ENCODE measurements at regions not wholly inside any gene's neighbourhood (a gene's known extent, or its start where the extent isn't known, plus 50 kb on each side); places are given as distances from the start of the nearest gene placed in this dataset.

GRCh38 chr1:227449741-227450441, 113.5 kb upstream of the ZNF678 start:
- H4K5ac ChIP-seq (ENCODE audit: insufficient read length, low read depth, low read length) = no peak overlapping the region
- no peak overlapping the region for H3K27ac ChIP-seq (ENCODE audit: insufficient read length, low read depth, low read length)
- H2BK15ac ChIP-seq (ENCODE audit: low read depth, low read length) = no peak overlapping the region
- H3K4me2 ChIP-seq (ENCODE audit: insufficient read depth, insufficient read length, low read length) = no peak overlapping the region
- Mint-ChIP-seq H3K36me3 (ENCODE audit: insufficient read depth in 1 of 3, low read depth in 3 of 3) (no peaks in the 10 kb centered on the region), H3K4me1 (peaks cover 2 to 7% of the 10 kb centered on the region in 2 experiments; a peak in 2 of 4 replicates), H3K27ac (no peak overlapping the region), H3K9me3 (peaks cover 0 to 4% of the 10 kb centered on the region in 2 experiments; a peak in 1 of 5 replicates), H3K4me3 (no peak overlapping the region), H3K27me3 (ENCODE audit: low read depth) (peaks cover 13% of the 10 kb centered on the region)
- no peaks in the 10 kb centered on the region for H4K20me1 ChIP-seq (ENCODE audit: control insufficient read depth, insufficient read depth, insufficient read length)
- no peak overlapping the region for H2AK5ac ChIP-seq (ENCODE audit: insufficient read length, low read length)
- H3K18ac ChIP-seq (ENCODE audit: insufficient read length, low read depth, low read length) = no peak overlapping the region
- H3K9ac ChIP-seq (ENCODE audit: extremely low read depth, insufficient read length, low read length) = no peak overlapping the region
- no peaks in the 10 kb centered on the region for H3K79me1 ChIP-seq (ENCODE audit: insufficient read depth, low read depth, low read length, poor library complexity, severe bottlenecking)
- H3K4ac ChIP-seq (ENCODE audit: low read depth, low read length) = no peak overlapping the region
- no peak for TF ChIP-seq CTCF (conservative IDR thresholded peaks at IDR 0.05)
- H3K9me3 ChIP-seq (ENCODE audit: control insufficient read depth, low read depth, low read length) = no peaks in the 10 kb centered on the region
- no peak overlapping the region for H2AFZ ChIP-seq (ENCODE audit: low read length)
- WGBS (ENCODE audit: extremely low coverage, insufficient read length, low lambda C conversion rate) = no CpG with 5 or more reads among the region's 11 CpGs
- H2BK120ac ChIP-seq (ENCODE audit: low read depth, low read length, poor library complexity, severe bottlenecking) = no peak overlapping the region
- no peak overlapping the region for H2BK12ac ChIP-seq (ENCODE audit: insufficient read length, low read depth, low read length)
- H3K14ac ChIP-seq (ENCODE audit: insufficient read depth, low read length) = no peak overlapping the region
- H3K27me3 ChIP-seq (ENCODE audit: insufficient read depth, low read length) = no peaks in the 10 kb centered on the region; the same call in 1 of the 2 replicates
- no peak overlapping the region for H2BK20ac ChIP-seq (ENCODE audit: low read depth, low read length, poor library complexity, severe bottlenecking)
- no peaks in the 10 kb centered on the region for H3K23me2 ChIP-seq (ENCODE audit: insufficient read length, low read depth, low read length, poor library complexity, severe bottlenecking)
- H3K23ac ChIP-seq (ENCODE audit: insufficient read length, low read depth, low read length) = no peak overlapping the region
- no peak overlapping the region for H3T11ph ChIP-seq (ENCODE audit: low read length)
- no peak overlapping the region for H4K91ac ChIP-seq (ENCODE audit: insufficient read length, low read depth, low read length)
- no peak for DNase-seq
- H3K4me1 ChIP-seq (ENCODE audit: insufficient read depth, low read length) = no peaks in the 10 kb centered on the region
- no peak overlapping the region for H3K56ac ChIP-seq (ENCODE audit: insufficient read length, low read depth, low read length)
- no peaks in the 10 kb centered on the region for H3K79me2 ChIP-seq (ENCODE audit: insufficient read depth, low read length)
- no peak overlapping the region for H4K8ac ChIP-seq (replicated peaks; ENCODE audit: insufficient read length, low read depth, low read length)
- no peak overlapping the region for H2BK5ac ChIP-seq (ENCODE audit: insufficient read length, low read length)
